Neural progenitor cell (in vitro differentiated cells): ENCODE measurements at regions not wholly inside any gene's neighbourhood (a gene's known extent, or its start where the extent isn't known, plus 50 kb on each side); places are given as distances from the start of the nearest gene placed in this dataset.

Source experiments
- CTCF ChIP-seq: fragments of 200-600 bp; sonication (generic); IDR thresholded peaks from 2 replicates; pipeline ENCODE4 v1.5.1; 2017; ENCODE audit warnings: antibody characterized with exemption, mild to moderate bottlenecking
- EZH2phosphoT487 ChIP-seq: fragments of 200-600 bp; sonication (generic); IDR thresholded peaks from 2 replicates; pipeline ENCODE4 v1.6.1; 2017; ENCODE audit warnings: antibody characterized with exemption

- TF ChIP-seq CTCF (no peak), EZH2phosphoT487 (no peak)
Measured at GRCh38 chr18:79610461-79611039, 69.1 kb upstream of the CTDP1 start.
